Testis (tissue), 2 donors: ENCODE measurements at regions not wholly inside any gene's neighbourhood (a gene's known extent, or its start where the extent isn't known, plus 50 kb on each side); places are given as distances from the start of the nearest gene placed in this dataset.

Experiments used
- POLR2A ChIP-seq: fragments of 450-650 bp; IDR thresholded peaks from one replicate; pipeline ENCODE4 v1.6.1; 2017; ENCODE audit warnings: antibody characterized with exemption, mild to moderate bottlenecking, moderate library complexity
- TF ChIP-seq, protein P1 (sequence below), 3 experiments: fragments of 450-650 bp in 2 of 3; fragments of 200-600 bp in 1 of 3; sonication (generic) in 1 of 3; IDR thresholded peaks; one replicate each; pipeline ENCODE4 v1.5.1; 2016 to 2019; ENCODE audit warnings: antibody characterized with exemption in 3 of 3, mild to moderate bottlenecking in 2 of 3, moderate library complexity in 1 of 3

DNA sequence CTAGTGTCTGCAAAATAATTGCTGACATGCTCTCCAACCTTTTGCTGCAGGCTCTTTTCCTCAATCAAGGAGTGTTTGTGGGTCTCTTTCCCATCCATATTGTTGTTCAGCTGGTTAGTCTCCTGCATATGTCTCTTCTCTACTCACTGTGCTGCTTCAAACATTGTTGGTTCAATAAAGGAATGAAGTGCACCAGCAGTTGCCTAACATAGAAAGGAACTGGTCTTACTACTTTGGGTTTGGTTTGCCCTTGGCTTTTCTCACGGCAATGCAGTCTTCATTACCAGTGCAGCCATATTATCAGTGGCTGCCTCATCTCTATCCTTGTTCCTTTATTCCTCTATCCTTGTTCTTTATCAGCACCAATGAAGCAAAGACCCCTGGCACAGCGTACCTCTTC, 169.7 kb upstream of the TPK1 start:
- TF ChIP-seq, protein P1, sequence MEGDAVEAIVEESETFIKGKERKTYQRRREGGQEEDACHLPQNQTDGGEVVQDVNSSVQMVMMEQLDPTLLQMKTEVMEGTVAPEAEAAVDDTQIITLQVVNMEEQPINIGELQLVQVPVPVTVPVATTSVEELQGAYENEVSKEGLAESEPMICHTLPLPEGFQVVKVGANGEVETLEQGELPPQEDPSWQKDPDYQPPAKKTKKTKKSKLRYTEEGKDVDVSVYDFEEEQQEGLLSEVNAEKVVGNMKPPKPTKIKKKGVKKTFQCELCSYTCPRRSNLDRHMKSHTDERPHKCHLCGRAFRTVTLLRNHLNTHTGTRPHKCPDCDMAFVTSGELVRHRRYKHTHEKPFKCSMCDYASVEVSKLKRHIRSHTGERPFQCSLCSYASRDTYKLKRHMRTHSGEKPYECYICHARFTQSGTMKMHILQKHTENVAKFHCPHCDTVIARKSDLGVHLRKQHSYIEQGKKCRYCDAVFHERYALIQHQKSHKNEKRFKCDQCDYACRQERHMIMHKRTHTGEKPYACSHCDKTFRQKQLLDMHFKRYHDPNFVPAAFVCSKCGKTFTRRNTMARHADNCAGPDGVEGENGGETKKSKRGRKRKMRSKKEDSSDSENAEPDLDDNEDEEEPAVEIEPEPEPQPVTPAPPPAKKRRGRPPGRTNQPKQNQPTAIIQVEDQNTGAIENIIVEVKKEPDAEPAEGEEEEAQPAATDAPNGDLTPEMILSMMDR (IDR thresholded peaks at IDR 0.05): no peak
- TF ChIP-seq POLR2A: no peak
